Thoracic aorta (tissue), 2 donors: ENCODE measurements at regions not wholly inside any gene's neighbourhood (a gene's known extent, or its start where the extent isn't known, plus 50 kb on each side); places are given as distances from the start of the nearest gene placed in this dataset.

Experiments used
- ATAC-seq: fragments of 150-250 bp; one replicate; pipeline ENCODE4 v1.8.0; 2017; ENCODE audit warnings: low read depth; ENCODE audit not compliant: insufficient number of reproducible peaks, low FRiP score
- DNase-seq: peaks from one replicate; pipeline ENCODE4 v3.0.0-alpha.2; 2020; ENCODE audit warnings: low spot score
- H3K27ac ChIP-seq, 2 donors: fragments of 200-600 bp; sonication (generic); 1 replicate in 1 of 2; 2 replicates in 1 of 2; pipeline ENCODE4 v1.5.1; 2016; ENCODE audit warnings: mild to moderate bottlenecking in 2 of 2, moderate library complexity in 2 of 2
- H3K27me3 ChIP-seq: fragments of 200-600 bp; sonication (generic); replicated peaks from 2 replicates; pipeline ENCODE4 v1.6.0; 2016; ENCODE audit warnings: mild to moderate bottlenecking; ENCODE audit not compliant: insufficient read depth
- H3K36me3 ChIP-seq: fragments of 200-600 bp; sonication (generic); one replicate; pipeline ENCODE4 v1.5.1; 2016
- H3K4me1 ChIP-seq, 2 donors: fragments of 200-600 bp; sonication (generic); 1 replicate in 1 of 2; 2 replicates in 1 of 2; pipeline versions ENCODE4 v1.5.1 to v1.6.0; 2016; ENCODE audit warnings: low read depth in 2 of 2, mild to moderate bottlenecking in 1 of 2; ENCODE audit not compliant: control insufficient read depth in 1 of 2
- H3K4me3 ChIP-seq: fragments of 200-600 bp; sonication (generic); 2 replicates; pipeline ENCODE4 v1.5.1; 2016; ENCODE audit warnings: mild to moderate bottlenecking
- H3K9me3 ChIP-seq: fragments of 200-600 bp; sonication (generic); 2 replicates; pipeline ENCODE4 v1.5.1; 2016
- TF ChIP-seq, protein P1 (sequence below): fragments of 200-600 bp; sonication (generic); IDR thresholded peaks from one replicate; pipeline ENCODE4 v1.5.1; 2019; ENCODE audit warnings: antibody characterized with exemption

- ATAC-seq (no peak), DNase-seq (no peak)
- Histone ChIP-seq H3K27ac (no peak overlapping the region), H3K36me3 (no peaks in the 10 kb centered on the region), H3K4me3 (no peak overlapping the region), H3K9me3 (peaks cover 8% of the 10 kb centered on the region), H3K4me1 (no peaks in the 10 kb centered on the region), H3K27me3 (no peaks in the 10 kb centered on the region)
- TF ChIP-seq, protein P1, sequence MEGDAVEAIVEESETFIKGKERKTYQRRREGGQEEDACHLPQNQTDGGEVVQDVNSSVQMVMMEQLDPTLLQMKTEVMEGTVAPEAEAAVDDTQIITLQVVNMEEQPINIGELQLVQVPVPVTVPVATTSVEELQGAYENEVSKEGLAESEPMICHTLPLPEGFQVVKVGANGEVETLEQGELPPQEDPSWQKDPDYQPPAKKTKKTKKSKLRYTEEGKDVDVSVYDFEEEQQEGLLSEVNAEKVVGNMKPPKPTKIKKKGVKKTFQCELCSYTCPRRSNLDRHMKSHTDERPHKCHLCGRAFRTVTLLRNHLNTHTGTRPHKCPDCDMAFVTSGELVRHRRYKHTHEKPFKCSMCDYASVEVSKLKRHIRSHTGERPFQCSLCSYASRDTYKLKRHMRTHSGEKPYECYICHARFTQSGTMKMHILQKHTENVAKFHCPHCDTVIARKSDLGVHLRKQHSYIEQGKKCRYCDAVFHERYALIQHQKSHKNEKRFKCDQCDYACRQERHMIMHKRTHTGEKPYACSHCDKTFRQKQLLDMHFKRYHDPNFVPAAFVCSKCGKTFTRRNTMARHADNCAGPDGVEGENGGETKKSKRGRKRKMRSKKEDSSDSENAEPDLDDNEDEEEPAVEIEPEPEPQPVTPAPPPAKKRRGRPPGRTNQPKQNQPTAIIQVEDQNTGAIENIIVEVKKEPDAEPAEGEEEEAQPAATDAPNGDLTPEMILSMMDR = no peak
Observed at GRCh38 chr15:46170326-46170725, 535.5 kb downstream of the SQOR start.

DNA sequence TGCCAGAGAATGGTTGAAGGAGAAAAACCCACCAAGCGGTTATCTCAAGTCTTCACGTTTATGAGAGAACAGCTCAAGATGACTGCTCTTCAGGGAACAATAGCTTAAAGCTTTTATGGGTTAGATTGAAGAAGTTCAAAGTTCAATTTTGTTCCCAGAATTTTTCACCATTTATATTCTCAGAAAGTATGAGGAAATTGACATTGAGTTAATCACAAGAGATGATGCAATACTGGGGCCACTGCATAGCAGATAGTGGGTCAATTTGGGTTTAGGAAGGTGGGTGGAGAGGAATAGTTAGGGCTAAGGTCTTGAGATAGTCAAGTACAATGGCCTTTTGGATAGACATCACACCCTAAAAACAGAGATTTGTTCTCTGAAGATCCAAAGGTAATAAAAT, 539.3 kb downstream of the SQOR start:
- no peaks in the 10 kb centered on the region for H3K36me3 ChIP-seq
- H3K4me1 ChIP-seq = no peaks in the 10 kb centered on the region
- no peak for DNase-seq
- no peaks in the 10 kb centered on the region for H3K27me3 ChIP-seq
- no peak overlapping the region for H3K27ac ChIP-seq
- no peak overlapping the region for H3K4me3 ChIP-seq
- peaks cover 8% of the 10 kb centered on the region for H3K9me3 ChIP-seq
- ATAC-seq = no peak
- TF ChIP-seq, protein P1 = no peak

DNA sequence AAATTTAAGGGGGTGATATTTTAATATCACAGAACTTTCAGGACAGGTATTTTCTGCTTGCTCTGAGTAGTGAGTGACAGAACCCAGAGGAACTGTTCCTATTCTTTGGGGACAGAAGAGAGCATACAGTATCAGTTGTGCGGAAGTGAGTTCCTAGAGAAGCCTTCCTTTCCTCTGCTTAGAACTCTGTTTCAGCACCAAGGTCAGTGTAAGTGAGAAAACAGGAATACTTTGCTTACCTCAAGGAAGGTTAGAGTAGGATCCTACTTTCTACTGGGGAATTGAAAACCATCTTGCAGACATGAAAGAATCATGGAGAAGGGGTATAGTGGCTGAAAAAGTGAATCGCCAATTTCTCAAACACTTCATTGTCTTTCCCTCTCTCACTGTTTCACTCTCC, 542.4 kb downstream of the SQOR start:
- H3K36me3 ChIP-seq = no peaks in the 10 kb centered on the region
- peaks cover 2% of the 10 kb centered on the region for H3K9me3 ChIP-seq
- TF ChIP-seq, protein P1 = no peak
- no peaks in the 10 kb centered on the region for H3K4me1 ChIP-seq
- no peak overlapping the region for H3K4me3 ChIP-seq
- no peaks in the 10 kb centered on the region for H3K27me3 ChIP-seq
- DNase-seq = no peak
- ATAC-seq = no peak
- H3K27ac ChIP-seq = no peak overlapping the region

- ATAC-seq (no peak), DNase-seq (no peak)
- TF ChIP-seq, protein P1 = no peak
- Histone ChIP-seq H3K27me3 (no peaks in the 10 kb centered on the region), H3K9me3 (peaks cover 5% of the 10 kb centered on the region), H3K4me3 (no peak overlapping the region), H3K27ac (no peak overlapping the region), H3K36me3 (no peaks in the 10 kb centered on the region), H3K4me1 (no peaks in the 10 kb centered on the region)
Observed at GRCh38 chr15:46178138-46178537, 543.3 kb downstream of the SQOR start.

GRCh38 chr15:46207341-46207740, 572.5 kb downstream of the SQOR start:
- no peaks in the 10 kb centered on the region for H3K27me3 ChIP-seq
- TF ChIP-seq, protein P1 = no peak
- DNase-seq (no peak), ATAC-seq (no peak)
- H3K4me1 ChIP-seq = no peaks in the 10 kb centered on the region
- no peaks in the 10 kb centered on the region for H3K9me3 ChIP-seq
- no peak overlapping the region for H3K4me3 ChIP-seq
- H3K27ac ChIP-seq = no peak overlapping the region
- no peaks in the 10 kb centered on the region for H3K36me3 ChIP-seq
